Activated T-cell treated with anti-CD3 and anti-CD28 coated beads, Interleukin-2, amount 50 U/mL, for 48 hours (primary cell): ENCODE measurements at regions not wholly inside any gene's neighbourhood (a gene's known extent, or its start where the extent isn't known, plus 50 kb on each side); places are given as distances from the start of the nearest gene placed in this dataset.

Source experiments
- DNase-seq, 2 experiments: peaks; one replicate each; pipeline ENCODE4 v3.0.0-alpha.2; 2020

DNA sequence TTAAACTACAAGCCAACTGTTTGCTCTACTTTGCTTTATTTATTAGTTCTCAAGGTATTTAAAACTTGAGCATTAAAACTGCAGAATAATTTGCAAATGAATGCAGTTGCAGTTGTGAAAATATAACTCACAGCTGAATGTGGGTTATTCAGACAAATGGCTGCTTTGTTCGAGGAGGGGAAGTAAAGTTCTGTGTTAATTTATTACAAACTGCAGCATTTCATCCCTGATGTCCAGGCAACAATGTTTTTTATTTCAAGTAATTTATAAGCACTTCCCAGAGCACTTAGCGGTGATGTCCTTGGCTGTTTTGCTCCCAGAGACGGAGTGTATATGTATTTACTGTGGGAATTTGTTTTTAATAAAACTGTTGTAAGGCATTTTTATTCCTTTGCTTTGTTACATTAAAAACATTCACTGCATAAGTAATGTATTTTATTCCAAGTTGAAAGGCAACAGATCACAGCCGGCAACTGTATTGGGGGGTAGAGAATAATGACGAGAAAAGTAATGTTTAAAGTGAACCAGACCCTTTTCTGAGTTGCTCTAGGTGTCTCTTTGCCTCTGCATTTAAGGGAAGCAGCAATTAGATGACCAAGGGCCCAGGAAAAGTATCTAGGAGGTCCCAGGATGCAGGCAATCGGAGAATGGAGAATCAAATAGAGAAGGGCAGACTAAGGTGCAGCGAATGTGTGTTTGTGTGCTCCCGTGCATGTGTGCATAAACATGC is 291.2 kb upstream of the SALL1 start:
- no peak for DNase-seq

DNA sequence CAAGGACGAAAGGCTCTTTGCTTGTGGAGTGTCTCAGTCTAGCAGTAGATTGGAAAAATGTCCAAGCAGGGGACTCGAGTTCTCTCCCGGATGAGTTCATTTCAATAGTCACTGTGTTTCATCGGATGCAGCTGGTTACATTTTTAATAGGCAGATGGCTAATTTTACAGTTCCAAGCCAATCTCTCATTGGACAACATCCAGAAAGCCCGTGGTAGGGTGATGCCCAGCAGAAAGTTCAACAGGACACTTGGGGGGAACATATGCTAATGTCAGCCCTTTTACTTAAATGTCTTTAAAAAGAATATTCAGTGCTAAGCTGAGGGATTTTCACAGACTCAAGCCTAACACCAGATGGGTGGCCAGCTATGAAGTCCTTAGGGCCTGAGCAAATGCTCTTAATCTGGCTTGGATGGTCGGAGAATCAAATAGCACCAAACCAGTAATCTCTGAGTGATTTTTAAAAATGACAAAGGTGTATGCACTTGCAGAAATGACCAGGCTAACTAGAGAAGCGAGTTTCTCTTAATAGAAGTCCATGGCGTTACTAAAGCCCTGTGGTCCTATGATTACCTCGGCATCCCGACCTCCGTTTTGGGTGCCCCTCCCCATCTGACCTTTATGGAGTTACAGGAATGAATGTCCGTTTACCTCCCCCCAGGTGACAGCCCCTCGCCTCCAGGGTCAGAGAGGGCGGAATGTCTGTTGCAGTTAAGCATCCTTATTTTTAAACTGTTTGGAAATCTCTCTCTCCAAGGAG is 289.2 kb upstream of the SALL1 start:
- no peak for DNase-seq

DNA sequence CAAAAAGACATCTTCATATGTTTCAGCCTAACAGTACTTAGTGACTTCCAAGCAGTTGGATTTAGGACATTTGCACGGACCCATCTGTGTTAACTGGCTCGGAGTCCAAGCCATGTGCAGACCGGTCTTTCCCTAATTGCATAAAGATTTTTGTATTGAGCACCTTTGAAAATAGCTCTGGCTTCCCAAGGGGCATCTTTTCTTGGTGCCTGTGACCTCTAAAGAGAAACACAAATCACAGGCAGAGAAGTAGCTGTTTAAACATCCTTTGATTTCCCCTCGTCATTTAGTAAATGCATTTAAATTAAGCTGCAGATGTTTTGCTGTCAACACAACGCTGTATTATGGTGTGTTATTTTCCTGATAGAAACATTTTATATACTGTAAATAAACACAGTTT is 288.2 kb upstream of the SALL1 start:
- DNase-seq: no peak

DNA sequence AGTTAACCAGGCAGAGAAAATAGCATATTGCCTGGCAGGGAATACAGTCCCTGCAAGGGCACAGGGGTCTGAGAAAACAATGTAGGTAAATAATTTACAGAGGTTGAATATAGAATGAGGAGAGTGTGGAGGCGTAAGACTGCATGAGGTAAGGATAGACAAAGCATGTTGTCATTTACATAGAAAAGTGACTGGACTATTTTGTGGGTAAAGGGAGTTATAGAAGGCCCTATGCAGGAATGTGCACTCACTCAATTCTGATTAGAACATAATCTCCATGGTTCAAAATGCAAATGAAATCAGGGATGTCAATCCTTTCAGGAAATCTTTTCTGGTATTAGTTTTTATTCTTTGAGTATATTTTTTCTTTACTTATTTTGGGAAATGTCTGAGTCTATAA is 285.7 kb upstream of the SALL1 start:
- DNase-seq: no peak

DNA sequence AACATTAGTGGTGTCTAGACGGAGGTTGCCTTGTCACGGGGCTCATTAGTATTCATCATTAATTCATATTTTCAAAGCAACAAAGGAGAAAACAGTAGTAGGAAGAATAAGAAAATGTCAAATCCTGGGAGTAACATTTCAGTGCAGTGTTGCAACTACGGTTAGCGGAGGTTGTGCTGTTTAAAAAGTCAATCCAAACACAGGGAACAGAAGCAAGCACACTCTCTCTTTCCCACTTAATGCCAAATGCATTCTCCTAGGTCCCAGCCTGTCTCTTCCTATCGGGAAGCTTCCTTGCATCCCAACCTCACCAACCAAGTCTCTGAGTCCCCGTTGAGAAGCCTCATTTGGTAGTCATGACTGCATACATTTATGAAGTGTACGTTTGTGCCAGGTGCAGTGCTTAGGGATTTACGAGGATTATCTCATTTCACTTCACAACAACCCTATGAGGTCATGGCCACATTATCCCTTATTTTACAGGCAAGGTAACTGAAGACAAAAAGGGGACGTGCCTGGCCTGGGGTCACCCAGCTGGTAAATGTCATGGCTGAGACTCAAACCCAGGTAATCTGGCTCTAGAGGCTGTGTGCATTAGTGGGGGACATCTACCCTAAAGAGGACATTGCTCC is 283.6 kb upstream of the SALL1 start:
- DNase-seq: no peak

DNA sequence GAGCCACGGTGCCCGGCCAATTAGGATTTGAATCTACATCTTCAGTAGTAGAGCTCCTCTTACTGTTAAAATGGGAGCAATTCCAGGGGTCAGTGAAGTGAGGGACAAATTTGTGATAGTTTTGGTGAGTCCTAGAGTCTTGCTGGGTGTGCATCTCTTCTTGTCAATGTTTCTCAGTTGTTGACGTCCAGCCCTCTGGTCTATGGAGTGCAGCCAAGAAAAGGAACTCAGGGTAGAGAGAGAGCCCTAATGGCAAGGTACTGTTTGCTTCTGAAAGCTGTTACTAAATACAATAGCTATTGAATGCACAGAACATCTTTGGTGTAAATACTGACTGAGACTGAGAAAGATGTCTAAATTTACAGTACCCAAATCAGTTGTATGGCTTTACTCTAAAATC is 282.5 kb upstream of the SALL1 start:
- DNase-seq: no peak

DNA sequence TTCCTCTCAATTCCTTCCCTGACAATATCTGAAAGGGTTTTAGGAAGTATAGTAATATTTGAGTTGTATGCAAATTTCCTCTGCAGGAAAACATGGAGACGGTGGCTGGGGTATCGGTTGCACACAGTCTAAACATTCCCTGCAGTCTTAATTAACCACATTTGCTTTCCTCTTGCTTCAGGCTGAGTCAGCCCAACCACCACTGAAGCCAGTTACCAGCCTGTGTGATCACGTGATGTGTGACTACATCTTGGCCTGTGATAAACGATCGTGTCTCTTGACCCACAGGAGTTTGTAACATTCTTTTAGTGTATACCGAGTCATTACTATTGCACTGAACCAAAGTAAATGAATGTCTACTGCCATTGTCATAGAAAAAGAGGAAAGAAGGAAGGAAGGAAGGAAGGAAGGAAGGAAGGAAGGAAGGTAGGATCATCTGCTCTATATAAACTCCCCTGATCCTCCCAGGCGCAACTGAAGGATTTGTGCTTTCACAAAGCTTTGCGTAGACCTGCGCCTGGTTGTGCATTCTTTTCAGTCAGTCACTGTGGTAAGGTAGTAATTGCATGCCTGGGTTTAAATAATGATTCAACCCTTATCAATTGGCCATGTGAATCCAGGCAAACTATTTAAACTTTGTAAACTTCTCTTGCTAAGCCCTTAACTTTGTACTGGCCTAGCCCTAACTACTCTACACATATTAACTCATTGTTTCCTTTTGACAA is 280.6 kb upstream of the SALL1 start:
- no peak for DNase-seq

DNA sequence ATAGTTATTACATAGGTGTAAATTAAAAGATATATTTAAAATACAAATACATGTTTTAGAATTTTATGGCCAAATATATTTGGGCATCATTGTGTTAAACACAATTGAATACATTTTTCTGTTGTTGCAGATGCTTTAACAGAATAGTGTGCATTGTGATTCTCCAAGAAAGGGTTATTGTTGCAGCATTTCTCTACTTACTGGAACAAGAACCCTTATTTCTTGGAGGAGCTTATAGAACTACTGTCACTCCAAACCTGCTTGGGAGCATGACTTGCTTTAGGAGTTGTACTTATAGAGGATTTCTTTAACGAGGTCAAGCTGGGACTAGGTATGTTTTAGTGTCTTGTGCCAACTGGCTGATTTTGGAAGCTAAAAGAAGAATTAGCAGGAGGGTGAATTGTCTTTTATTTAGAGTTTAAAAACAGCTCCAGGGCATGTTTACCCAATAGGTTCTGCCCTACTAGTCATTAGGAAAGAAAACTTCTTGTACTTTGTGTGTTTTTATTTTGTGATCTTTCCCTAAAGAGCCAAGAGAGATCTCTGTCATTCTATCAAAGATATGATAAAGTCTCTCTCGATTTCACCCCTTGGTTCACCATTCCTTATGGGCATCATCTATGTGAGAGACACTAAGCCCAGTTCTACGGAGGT is 279.8 kb upstream of the SALL1 start:
- no peak for DNase-seq

DNA sequence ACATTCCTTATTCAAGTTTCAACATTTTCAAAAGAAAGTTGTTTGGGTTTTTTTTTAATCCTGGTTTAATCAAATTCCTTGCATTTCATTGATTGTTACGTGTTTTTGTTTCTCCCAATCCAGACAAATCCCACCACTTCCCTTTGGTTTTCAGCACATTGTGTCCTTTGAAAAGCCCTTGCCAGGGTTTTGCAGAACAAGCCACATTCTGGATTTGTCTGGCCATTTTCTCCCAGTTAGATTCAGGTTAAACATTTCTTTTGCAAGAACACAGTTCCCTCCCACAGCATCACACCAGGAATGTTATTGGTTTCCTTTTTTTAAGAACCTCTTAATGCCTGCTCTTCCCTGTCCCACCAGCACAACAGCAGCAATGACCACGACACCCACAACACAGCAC is 278.0 kb upstream of the SALL1 start:
- no peak for DNase-seq

DNA sequence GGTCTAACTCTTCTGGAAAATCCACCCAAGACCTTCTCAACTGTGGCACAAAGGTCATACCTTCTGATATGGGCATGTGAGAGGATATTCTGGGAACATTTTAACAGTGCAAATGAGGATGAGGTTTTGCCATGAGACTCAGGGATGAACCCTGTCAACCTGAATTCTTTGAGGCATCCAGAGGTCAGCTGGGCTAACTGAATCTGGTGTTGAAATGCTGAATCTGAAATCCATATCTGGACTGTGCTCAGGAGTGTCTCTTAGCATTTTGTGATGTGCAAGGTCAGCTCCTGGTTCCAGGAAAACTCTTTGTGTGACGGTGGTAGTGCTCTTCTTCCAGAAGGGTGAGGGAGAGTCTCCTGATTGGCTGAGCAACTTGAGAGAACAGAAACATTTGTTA is 276.0 kb upstream of the SALL1 start:
- DNase-seq: no peak

DNA sequence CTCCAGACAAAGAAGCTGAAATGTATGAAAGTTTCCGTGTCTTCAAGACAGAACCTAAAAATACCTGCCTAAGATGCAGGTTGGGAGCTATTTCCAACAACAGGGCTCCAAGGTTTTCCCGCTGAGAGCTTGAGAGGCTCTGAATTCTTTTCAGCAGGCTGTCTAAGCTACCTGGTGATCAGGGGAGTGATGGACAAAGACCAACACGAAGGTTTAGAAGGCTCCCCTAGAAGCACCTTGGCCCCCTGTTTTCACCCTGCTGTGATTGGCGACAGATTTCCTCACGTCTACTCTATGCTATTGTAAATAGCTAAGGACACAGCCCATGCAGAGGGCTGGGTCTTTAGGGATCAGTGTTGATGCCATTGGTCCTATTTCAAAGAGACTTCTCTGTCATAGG is 275.2 kb upstream of the SALL1 start:
- DNase-seq: no peak

DNA sequence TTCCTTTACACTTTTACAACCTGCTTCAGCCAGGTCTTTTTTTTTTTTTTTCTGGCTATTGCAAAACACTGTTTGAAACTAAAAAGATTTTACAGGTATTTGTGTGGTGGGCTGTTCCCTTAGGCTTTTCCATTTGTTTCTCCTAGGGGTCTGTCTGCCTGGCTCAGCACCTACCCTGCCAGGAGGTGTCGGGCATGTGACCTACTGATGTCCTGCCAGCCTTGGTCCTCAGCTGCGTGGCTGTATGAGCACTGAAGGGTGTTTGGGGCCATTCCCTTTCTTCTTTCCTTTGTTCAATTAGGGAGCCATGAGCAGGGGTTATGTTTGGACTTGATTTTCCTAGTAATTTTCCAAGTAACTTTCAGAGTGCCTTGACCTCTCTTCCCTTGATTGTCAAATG is 269.2 kb upstream of the SALL1 start:
- no peak for DNase-seq

DNA sequence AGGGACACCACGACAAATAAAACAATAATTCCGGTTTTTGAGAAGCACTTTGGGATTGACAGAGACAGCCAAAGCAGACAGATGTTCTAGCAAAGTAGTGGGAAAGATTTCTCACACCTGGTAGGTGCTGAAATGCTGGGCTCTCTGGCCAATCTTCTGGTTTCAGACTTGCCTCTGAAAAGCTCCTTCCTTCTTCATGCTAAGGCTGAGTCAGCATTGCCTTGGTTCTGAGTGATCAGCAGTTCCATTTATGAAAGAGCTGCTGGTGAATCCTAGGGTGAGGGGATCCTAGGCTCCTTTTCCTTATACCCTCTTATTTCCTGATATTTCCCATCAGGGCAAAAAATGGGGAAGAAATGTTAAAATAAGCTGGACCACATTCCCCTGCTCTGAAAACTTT is 268.7 kb upstream of the SALL1 start:
- DNase-seq: no peak

DNA sequence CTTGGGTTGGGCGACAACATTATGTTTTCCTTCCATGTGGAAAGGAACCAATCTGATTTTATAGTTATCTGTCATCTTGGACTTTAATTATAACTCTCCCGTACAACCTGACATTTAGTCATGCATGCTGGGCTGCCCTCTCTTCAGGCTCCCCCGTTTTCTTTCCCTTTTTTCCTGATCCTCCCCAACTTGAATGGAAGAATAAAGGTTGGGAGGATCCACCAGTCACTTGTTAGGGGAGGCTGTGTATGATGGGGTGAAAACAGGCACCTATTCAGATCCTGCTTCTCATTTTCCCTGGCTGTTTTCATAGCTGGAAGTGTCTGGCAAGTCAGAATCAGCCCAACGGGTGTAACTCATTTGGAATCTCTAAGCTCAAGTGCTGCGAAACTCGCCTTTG is 267.2 kb upstream of the SALL1 start:
- DNase-seq: no peak

DNA sequence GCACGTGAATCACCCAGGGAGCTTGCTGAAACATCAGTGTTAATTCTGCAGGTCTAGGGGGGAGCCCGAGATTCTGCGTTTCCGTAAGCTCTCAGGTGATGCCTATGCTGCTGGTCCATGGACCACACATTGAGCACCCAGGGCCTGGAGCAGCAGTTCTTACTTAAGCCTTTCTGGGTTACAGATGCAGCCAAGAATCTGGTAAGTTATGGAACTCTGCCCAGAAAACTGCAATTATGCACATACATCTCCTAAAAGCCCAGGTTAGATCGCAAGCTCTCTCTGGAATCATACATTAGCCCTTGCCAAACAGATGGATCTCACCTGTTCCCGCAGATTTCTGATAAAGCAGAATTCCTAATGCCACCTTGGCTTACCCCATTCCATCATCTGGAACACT is 265.9 kb upstream of the SALL1 start:
- DNase-seq: no peak

DNA sequence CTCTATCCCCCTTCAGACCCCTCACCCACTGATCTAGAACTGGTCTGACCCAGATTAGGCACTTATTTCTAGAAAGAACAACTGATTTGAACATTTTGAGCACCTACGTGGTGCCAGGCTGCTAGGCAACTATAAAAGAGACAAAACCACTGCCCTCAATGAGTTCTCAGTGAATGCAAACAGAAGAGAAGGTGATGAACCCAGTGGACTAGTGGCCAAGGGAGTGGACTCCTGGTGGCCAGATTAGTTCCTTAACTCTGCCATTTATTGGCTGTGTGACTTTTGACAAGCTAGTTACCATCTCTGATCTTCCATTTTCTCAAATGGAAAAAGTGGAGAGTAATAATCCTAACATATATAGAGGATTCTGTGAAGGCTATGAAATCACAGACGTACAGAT is 259.1 kb upstream of the SALL1 start:
- no peak for DNase-seq

DNA sequence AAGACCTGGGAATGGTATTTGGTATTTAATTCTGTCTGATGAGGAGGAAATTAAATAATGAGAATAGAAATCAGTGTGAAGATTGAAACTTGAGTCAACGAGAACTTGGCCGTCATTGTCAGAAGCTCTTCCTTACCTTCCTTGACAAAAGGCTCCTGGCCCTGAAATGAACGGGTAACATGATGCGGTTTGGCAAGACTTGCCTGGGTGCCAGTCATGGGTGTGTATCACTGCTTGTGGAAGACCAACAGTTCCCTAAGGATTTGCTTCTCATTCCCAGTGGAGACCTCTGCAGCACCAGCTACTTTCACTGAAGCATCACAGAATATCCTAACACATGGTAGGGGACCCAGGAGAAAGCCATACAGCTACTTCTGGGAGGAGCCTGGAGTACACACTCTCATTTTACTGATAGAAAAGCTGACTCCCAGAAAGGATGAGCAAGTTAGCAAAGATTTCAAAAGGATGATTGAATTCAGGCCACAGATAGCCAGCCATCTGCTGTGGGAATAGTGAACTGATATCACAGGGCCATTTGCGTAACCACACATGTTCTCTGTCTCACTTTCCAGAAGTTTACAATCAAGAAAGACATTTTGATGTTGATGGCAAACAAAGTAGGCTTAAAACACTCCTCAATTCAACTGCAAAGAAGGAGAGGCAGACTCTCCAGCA is 258.1 kb upstream of the SALL1 start:
- DNase-seq: no peak

DNA sequence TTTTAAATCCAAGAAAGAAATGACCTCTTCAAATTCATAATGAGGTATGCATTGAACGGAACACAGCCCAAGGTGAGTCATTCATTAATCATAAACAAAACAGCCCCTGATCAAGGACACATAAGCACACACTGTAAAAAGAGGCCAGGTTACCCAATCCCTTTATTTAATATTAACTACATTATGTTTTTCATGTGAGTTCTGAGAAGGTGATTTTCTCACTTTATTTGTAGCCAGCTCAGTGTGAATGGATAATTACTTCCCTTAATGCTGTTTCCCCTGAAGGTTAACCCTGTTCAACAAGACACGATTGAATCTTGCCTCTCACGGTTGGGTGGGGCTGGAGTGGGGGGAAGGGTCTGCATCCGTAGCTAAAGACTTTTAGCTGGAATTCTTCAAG is 257.3 kb upstream of the SALL1 start:
- DNase-seq: no peak

DNA sequence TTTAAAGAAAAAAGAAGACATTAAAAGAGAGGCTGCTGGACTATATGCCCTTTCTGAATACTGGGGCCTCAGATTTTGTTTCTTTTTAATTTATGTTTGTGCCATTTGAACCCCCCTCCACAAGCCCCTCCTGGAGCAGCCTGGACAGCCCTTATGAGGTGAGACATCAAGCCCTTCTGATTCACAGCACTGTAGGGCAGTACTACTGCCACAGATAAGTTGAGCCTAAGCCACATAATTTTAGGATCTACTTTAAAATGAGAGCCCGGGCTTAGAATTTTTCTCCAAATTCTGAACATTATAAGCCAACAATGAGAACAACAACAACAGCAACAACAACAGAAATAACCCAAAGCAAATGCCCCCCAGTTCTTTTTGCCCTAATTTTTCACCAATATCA is 256.9 kb upstream of the SALL1 start:
- DNase-seq: no peak

DNA sequence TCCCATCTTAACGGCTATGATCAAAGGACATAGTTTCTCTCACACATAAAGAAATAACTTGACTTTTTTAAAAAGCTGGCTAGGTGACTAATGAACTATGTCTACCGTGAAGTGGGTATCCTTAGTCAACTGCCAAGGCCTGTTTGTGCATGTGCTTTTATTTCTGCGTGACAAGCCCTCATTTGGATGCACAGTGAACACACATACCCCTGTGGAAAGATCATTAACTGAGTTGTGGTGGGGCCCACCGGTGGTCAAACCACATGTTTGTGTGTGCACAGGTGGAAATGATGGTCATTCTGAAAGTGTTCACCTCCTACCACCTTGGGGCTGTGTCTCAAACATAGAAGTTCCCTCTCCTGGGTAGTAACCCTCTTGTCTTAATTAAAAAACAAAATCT is 256.1 kb upstream of the SALL1 start:
- DNase-seq: no peak

DNA sequence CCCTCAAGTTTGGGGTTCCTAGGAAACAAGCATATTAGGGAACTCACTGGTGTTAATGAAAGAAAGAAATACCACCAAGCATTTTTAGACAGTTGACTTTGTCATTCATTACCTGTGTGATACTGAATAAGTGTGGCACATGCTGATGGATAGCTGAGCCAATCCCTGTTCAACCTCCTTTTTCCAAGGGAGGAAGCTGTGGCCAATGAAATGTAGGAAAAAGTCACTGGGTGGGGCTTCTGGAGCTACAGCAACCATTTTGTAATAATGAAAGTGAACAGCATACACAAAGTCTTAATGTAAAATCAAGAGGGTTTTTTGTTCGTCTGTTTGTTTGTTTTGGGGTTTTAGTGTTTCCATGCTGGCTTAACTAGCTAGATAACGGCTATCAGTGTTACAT is 254.3 kb upstream of the SALL1 start:
- no peak for DNase-seq

DNA sequence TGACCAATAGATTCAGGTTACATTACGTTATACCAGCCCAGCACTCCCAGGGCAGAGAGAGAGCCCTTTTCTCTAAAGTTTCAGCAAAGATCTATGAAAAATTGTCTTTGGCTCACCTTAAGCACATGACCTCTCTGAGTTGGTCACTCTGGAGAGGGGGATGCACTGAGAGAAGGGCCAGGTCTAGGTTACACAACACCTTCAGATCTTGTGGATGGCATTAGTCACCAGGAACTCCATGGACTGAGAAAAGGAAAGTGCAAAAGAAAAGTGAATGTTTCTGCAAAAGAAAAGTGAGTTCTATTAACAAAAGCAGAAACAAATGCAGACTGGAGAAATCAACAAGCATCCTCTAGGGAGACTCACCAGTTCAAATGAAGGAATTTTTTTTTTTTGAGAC is 253.3 kb upstream of the SALL1 start:
- no peak for DNase-seq

DNA sequence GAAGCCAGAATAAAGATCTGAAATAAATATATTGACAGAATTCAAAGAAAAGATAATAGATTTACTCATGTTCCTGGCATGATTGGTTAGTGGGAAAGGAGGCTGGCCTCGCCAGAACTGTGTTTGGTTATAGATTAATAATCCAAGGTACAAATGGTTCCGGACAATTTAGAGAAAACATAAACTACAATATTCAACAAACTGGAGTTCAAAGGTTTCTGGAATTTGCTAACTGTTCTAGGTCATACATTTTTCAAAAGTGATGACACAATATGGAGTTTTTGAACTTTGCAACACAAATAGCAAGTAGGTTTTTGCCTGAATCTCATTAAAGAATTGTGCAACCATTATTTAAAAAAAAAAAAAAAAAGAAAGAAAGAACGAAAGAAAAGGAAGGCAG is 251.7 kb upstream of the SALL1 start:
- no peak for DNase-seq
